ENCODE measurements at regions not wholly inside any gene's neighbourhood (a gene's known extent, or its start where the extent isn't known, plus 50 kb on each side); places are given as distances from the start of the nearest gene placed in this dataset.

- Histone ChIP-seq H3K4me2 (replicated peaks; ENCODE audit: extremely low read depth, low read length, poor library complexity, severe bottlenecking) (no peak overlapping the region), H3K4me1 (ENCODE audit: control insufficient read depth in 1 of 2, insufficient read depth in 2 of 2, low read length in 2 of 2) (no peaks in the 10 kb centered on the region), H3K79me2 (ENCODE audit: insufficient read depth, low read length) (no peaks in the 10 kb centered on the region), H3K27ac (ENCODE audit: low read depth in 1 of 2, low read length in 2 of 2) (no peak overlapping the region), H3K4me3 (replicated peaks in 1 of 3; ENCODE audit: low read depth in 2 of 3, low read length in 3 of 3) (no peak overlapping the region), H4K20me1 (ENCODE audit: insufficient read depth, low read length) (no peaks in the 10 kb centered on the region), H2AFZ (ENCODE audit: insufficient read depth, low read depth, low read length, poor library complexity, severe bottlenecking) (no peak overlapping the region), H3K9ac (ENCODE audit: insufficient read depth, low read length, poor library complexity, severe bottlenecking) (no peak overlapping the region), H3K27me3 (ENCODE audit: control insufficient read depth in 2 of 2, insufficient read depth in 2 of 2, low read length in 2 of 2) (no peaks in the 10 kb centered on the region), H3K36me3 (replicated peaks in 1 of 2; ENCODE audit: control insufficient read depth in 1 of 2, insufficient read depth in 2 of 2, low read length in 2 of 2) (no peaks in the 10 kb centered on the region), H3K9me3 (replicated peaks in 1 of 2; ENCODE audit: control insufficient read depth in 1 of 2, insufficient read depth in 1 of 2, low read length in 2 of 2) (peaks cover 0 to 2% of the 10 kb centered on the region in 2 donors)
- Mint-ChIP-seq H3K4me1 (no peaks in the 10 kb centered on the region), H3K36me3 (no peaks in the 10 kb centered on the region), H3K9me3 (peaks cover 2 to 14% (median 11%) of the 10 kb centered on the region in 7 donors), H3K27me3 (ENCODE audit: low read depth in 3 of 3) (no peaks in the 10 kb centered on the region), H3K27ac (no peak overlapping the region), H3K4me3 (no peak overlapping the region)
- no CpG with 5 or more reads among the region's 1 CpG for WGBS (ENCODE audit: insufficient coverage)
- intact Hi-C loops (cut with micrococcal nuclease), result no loop called here
- DNase-seq, result no peak
- no peak for TF ChIP-seq CTCF (IDR thresholded peaks at IDR 0.05)
Measured at GRCh38 chr1:88124614-88125013, 559.5 kb upstream of the PKN2 start.

GRCh38 chr1:88126467-88126866, 557.6 kb upstream of the PKN2 start:
- Mint-ChIP-seq H3K4me1 (no peaks in the 10 kb centered on the region), H3K27ac (no peak overlapping the region), H3K4me3 (no peak overlapping the region), H3K9me3 (peaks cover 2 to 14% (median 11%) of the 10 kb centered on the region in 7 donors), H3K36me3 (no peaks in the 10 kb centered on the region), H3K27me3 (ENCODE audit: low read depth in 3 of 3) (no peaks in the 10 kb centered on the region)
- no CpG with 5 or more reads among the region's 2 CpGs for WGBS (ENCODE audit: insufficient coverage)
- H3K4me2 ChIP-seq (replicated peaks; ENCODE audit: extremely low read depth, low read length, poor library complexity, severe bottlenecking), result no peak overlapping the region
- peaks cover 0 to 2% of the 10 kb centered on the region in 2 donors for H3K9me3 ChIP-seq (replicated peaks in 1 of 2; ENCODE audit: control insufficient read depth in 1 of 2, insufficient read depth in 1 of 2, low read length in 2 of 2)
- no peak for DNase-seq
- no peaks in the 10 kb centered on the region for H3K36me3 ChIP-seq (replicated peaks in 1 of 2; ENCODE audit: control insufficient read depth in 1 of 2, insufficient read depth in 2 of 2, low read length in 2 of 2)
- H3K4me1 ChIP-seq (ENCODE audit: control insufficient read depth in 1 of 2, insufficient read depth in 2 of 2, low read length in 2 of 2), result no peaks in the 10 kb centered on the region
- no peaks in the 10 kb centered on the region for H4K20me1 ChIP-seq (ENCODE audit: insufficient read depth, low read length)
- H3K27me3 ChIP-seq (ENCODE audit: control insufficient read depth in 2 of 2, insufficient read depth in 2 of 2, low read length in 2 of 2), result no peaks in the 10 kb centered on the region
- H3K9ac ChIP-seq (ENCODE audit: insufficient read depth, low read length, poor library complexity, severe bottlenecking), result no peak overlapping the region
- H3K27ac ChIP-seq (ENCODE audit: low read depth in 1 of 2, low read length in 2 of 2), result no peak overlapping the region
- no peak overlapping the region for H3K4me3 ChIP-seq (replicated peaks in 1 of 3; ENCODE audit: low read depth in 2 of 3, low read length in 3 of 3)
- no peak overlapping the region for H2AFZ ChIP-seq (ENCODE audit: insufficient read depth, low read depth, low read length, poor library complexity, severe bottlenecking)
- TF ChIP-seq CTCF (IDR thresholded peaks at IDR 0.05), result no peak
- no peaks in the 10 kb centered on the region for H3K79me2 ChIP-seq (ENCODE audit: insufficient read depth, low read length)
- intact Hi-C loops (cut with micrococcal nuclease), result no loop called here

Data from CD14-positive monocyte (primary cell).